SK-N-SH treated with all-trans-retinoic acid at 6 μM for 48 hours (cell line): ENCODE measurements at regions not wholly inside any gene's neighbourhood (a gene's known extent, or its start where the extent isn't known, plus 50 kb on each side); places are given as distances from the start of the nearest gene placed in this dataset.

Source experiments
- ARNTL ChIP-seq: fragments of 450-650 bp; formaldehyde crosslinking; IDR thresholded peaks from 2 replicates; pipeline ENCODE4 v1.5.0; 2020; ENCODE audit warnings: low read depth, mild to moderate bottlenecking, moderate library complexity, borderline replicate concordance
- CSDC2 ChIP-seq: fragments of 250-450 bp; sonication (Bioruptor Pico); IDR thresholded peaks from 2 replicates; pipeline ENCODE4 v1.5.0; 2020; ENCODE audit warnings: mild to moderate bottlenecking, moderate library complexity
- OSR1 ChIP-seq: fragments of 250-450 bp; sonication (Bioruptor Pico); IDR thresholded peaks from 2 replicates; pipeline ENCODE4 v1.8.0; 2022; ENCODE audit warnings: moderate library complexity, mild to moderate bottlenecking, inconsistent platforms
- RARB ChIP-seq: fragments of 250-450 bp; sonication (Bioruptor Pico); IDR thresholded peaks from 2 replicates; pipeline ENCODE4 v1.8.0; 2021; ENCODE audit warnings: mild to moderate bottlenecking, moderate library complexity
- TCF4 ChIP-seq: fragments of 250-450 bp; sonication (Bioruptor Pico); IDR thresholded peaks from 2 replicates; pipeline ENCODE4 v1.8.0; 2021; ENCODE audit warnings: mild to moderate bottlenecking, moderate library complexity, borderline replicate concordance
- ZFP3 ChIP-seq: fragments of 250-450 bp; sonication (Bioruptor Pico); IDR thresholded peaks from 2 replicates; pipeline ENCODE4 v1.5.0; 2020; ENCODE audit warnings: mild to moderate bottlenecking, moderate library complexity
- ZFP30 ChIP-seq: fragments of 450-650 bp; formaldehyde crosslinking; IDR thresholded peaks from 2 replicates; pipeline ENCODE4 v1.5.0; 2022; ENCODE audit warnings: mild to moderate bottlenecking, moderate library complexity
- ZNF565 ChIP-seq: fragments of 450-650 bp; formaldehyde crosslinking; conservative IDR thresholded peaks from 2 replicates; pipeline ENCODE4 v1.5.0; 2020; ENCODE audit warnings: low read depth, mild to moderate bottlenecking, moderate library complexity
- ZNF70 ChIP-seq: fragments of 450-650 bp; formaldehyde crosslinking; IDR thresholded peaks from 2 replicates; pipeline ENCODE4 v1.5.0; 2020; ENCODE audit warnings: mild to moderate bottlenecking, moderate library complexity
- TF ChIP-seq, protein P1 (sequence below): fragments of 250-450 bp; sonication (Bioruptor Pico); IDR thresholded peaks from 2 replicates; pipeline ENCODE4 v1.8.0; 2020; ENCODE audit warnings: mild to moderate bottlenecking, moderate library complexity, borderline replicate concordance
- TF ChIP-seq, protein P2 (sequence below): fragments of 250-450 bp; sonication (Bioruptor Pico); IDR thresholded peaks from 2 replicates; pipeline ENCODE4 v1.8.0; 2021; ENCODE audit warnings: low read depth, mild to moderate bottlenecking, moderate library complexity, borderline replicate concordance

DNA sequence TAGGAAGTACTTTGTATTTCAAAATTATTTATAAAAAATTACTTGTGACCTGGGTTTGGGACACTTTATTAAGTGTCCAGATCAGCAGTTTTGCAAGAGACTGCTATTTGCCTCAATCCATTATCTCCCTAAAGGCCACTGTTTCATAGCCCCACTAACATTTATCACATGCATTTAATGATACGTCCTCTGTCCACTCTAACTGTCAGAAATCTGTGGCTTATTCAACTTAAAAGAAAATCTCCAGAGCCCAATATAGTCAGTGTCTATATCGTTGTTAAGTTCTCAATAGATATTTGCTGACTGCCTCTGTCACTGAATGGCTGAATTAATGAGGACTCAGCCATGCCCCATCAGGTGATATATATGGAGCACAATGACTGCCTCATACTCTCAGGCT lies 553.9 kb upstream of the POM121L12 start:
- no peak for TF ChIP-seq ARNTL (CRISPR knock-in tag)
- TF ChIP-seq ZFP3 (CRISPR knock-in tag), result no peak
- no peak for TF ChIP-seq RARB
- no peak for TF ChIP-seq CSDC2 (CRISPR knock-in tag)
- no peak for TF ChIP-seq ZNF565 (CRISPR knock-in tag)
- no peak for TF ChIP-seq ZFP30 (CRISPR knock-in tag)
- TF ChIP-seq, protein P1, sequence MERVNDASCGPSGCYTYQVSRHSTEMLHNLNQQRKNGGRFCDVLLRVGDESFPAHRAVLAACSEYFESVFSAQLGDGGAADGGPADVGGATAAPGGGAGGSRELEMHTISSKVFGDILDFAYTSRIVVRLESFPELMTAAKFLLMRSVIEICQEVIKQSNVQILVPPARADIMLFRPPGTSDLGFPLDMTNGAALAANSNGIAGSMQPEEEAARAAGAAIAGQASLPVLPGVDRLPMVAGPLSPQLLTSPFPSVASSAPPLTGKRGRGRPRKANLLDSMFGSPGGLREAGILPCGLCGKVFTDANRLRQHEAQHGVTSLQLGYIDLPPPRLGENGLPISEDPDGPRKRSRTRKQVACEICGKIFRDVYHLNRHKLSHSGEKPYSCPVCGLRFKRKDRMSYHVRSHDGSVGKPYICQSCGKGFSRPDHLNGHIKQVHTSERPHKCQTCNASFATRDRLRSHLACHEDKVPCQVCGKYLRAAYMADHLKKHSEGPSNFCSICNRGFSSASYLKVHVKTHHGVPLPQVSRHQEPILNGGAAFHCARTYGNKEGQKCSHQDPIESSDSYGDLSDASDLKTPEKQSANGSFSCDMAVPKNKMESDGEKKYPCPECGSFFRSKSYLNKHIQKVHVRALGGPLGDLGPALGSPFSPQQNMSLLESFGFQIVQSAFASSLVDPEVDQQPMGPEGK (CRISPR knock-in tag), result no peak
- TF ChIP-seq OSR1, result no peak
- TF ChIP-seq, protein P2, sequence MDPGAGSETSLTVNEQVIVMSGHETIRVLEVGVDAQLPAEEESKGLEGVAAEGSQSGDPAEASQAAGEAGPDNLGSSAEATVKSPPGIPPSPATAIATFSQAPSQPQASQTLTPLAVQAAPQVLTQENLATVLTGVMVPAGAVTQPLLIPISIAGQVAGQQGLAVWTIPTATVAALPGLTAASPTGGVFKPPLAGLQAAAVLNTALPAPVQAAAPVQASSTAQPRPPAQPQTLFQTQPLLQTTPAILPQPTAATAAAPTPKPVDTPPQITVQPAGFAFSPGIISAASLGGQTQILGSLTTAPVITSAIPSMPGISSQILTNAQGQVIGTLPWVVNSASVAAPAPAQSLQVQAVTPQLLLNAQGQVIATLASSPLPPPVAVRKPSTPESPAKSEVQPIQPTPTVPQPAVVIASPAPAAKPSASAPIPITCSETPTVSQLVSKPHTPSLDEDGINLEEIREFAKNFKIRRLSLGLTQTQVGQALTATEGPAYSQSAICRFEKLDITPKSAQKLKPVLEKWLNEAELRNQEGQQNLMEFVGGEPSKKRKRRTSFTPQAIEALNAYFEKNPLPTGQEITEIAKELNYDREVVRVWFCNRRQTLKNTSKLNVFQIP (CRISPR knock-in tag), result no peak
- no peak for TF ChIP-seq ZNF70 (CRISPR knock-in tag)
- no peak for TF ChIP-seq TCF4 (CRISPR knock-in tag)
